ENCODE measurements at regions not wholly inside any gene's neighbourhood (a gene's known extent, or its start where the extent isn't known, plus 50 kb on each side); places are given as distances from the start of the nearest gene placed in this dataset.

- ATAC-seq (ENCODE audit: low read depth): no peak
- no peak for DNase-seq (ENCODE audit: low spot score)
- Histone ChIP-seq H3K27me3 (ENCODE audit: insufficient read depth, poor library complexity, severe bottlenecking) (no peaks in the 10 kb centered on the region), H3K4me3 (ENCODE audit: severe bottlenecking) (no peak overlapping the region), H3K9me3 (ENCODE audit: severe bottlenecking) (no peaks in the 10 kb centered on the region), H3K36me3 (ENCODE audit: low read depth) (no peaks in the 10 kb centered on the region), H3K27ac (ENCODE audit: poor library complexity, severe bottlenecking) (peak overlapping the region; percentile 24), H3K4me1 (ENCODE audit: insufficient read depth, poor library complexity, severe bottlenecking) (no peaks in the 10 kb centered on the region)
- no peak for TF ChIP-seq CTCF (IDR thresholded peaks at IDR 0.05; ENCODE audit: poor library complexity, severe bottlenecking)
Measured at GRCh38 chr16:65618931-65619330, 497.1 kb upstream of the CDH11 start.

- TF ChIP-seq CTCF (IDR thresholded peaks at IDR 0.05; ENCODE audit: poor library complexity, severe bottlenecking): no peak
Measured at GRCh38 chr16:65618333-65618732, 496.5 kb upstream of the CDH11 start.

GRCh38 chr16:65617421-65617820, 495.6 kb upstream of the CDH11 start:
- H3K27ac ChIP-seq (ENCODE audit: poor library complexity, severe bottlenecking): no peak overlapping the region
- DNase-seq (ENCODE audit: low spot score) (no peak), ATAC-seq (ENCODE audit: low read depth) (no peak)
- H3K4me1 ChIP-seq (ENCODE audit: insufficient read depth, poor library complexity, severe bottlenecking): no peaks in the 10 kb centered on the region
- no peaks in the 10 kb centered on the region for H3K9me3 ChIP-seq (ENCODE audit: severe bottlenecking)
- H3K4me3 ChIP-seq (ENCODE audit: severe bottlenecking): no peak overlapping the region
- no peak for TF ChIP-seq CTCF (IDR thresholded peaks at IDR 0.05; ENCODE audit: poor library complexity, severe bottlenecking)
- H3K36me3 ChIP-seq (ENCODE audit: low read depth): no peaks in the 10 kb centered on the region
- no peaks in the 10 kb centered on the region for H3K27me3 ChIP-seq (ENCODE audit: insufficient read depth, poor library complexity, severe bottlenecking)

More at GRCh38 chr16:65618333-65618732, 496.5 kb upstream of the CDH11 start:
- Histone ChIP-seq H3K4me1 (ENCODE audit: insufficient read depth, poor library complexity, severe bottlenecking) (no peaks in the 10 kb centered on the region), H3K27ac (ENCODE audit: poor library complexity, severe bottlenecking) (no peak overlapping the region), H3K4me3 (ENCODE audit: severe bottlenecking) (no peak overlapping the region), H3K27me3 (ENCODE audit: insufficient read depth, poor library complexity, severe bottlenecking) (no peaks in the 10 kb centered on the region), H3K9me3 (ENCODE audit: severe bottlenecking) (no peaks in the 10 kb centered on the region), H3K36me3 (ENCODE audit: low read depth) (no peaks in the 10 kb centered on the region)
- DNase-seq (ENCODE audit: low spot score): no peak
- ATAC-seq (ENCODE audit: low read depth): no peak

- ATAC-seq (ENCODE audit: low read depth): no peak
- Histone ChIP-seq H3K4me3 (ENCODE audit: severe bottlenecking) (no peak overlapping the region), H3K36me3 (ENCODE audit: low read depth) (no peaks in the 10 kb centered on the region), H3K9me3 (ENCODE audit: severe bottlenecking) (no peaks in the 10 kb centered on the region), H3K27me3 (ENCODE audit: insufficient read depth, poor library complexity, severe bottlenecking) (no peaks in the 10 kb centered on the region), H3K27ac (ENCODE audit: poor library complexity, severe bottlenecking) (no peak overlapping the region), H3K4me1 (ENCODE audit: insufficient read depth, poor library complexity, severe bottlenecking) (no peaks in the 10 kb centered on the region)
- TF ChIP-seq CTCF (IDR thresholded peaks at IDR 0.05; ENCODE audit: poor library complexity, severe bottlenecking): no peak
- no peak for DNase-seq (ENCODE audit: low spot score)
Measured at GRCh38 chr16:65608455-65608854, 486.6 kb upstream of the CDH11 start.

- no peak for ATAC-seq (ENCODE audit: low read depth)
Measured at GRCh38 chr16:65604771-65605170, 482.9 kb upstream of the CDH11 start.

More at GRCh38 chr16:65604771-65605170, 482.9 kb upstream of the CDH11 start:
- no peaks in the 10 kb centered on the region for H3K9me3 ChIP-seq (ENCODE audit: severe bottlenecking)
- H3K36me3 ChIP-seq (ENCODE audit: low read depth): no peaks in the 10 kb centered on the region
- no peak overlapping the region for H3K4me3 ChIP-seq (ENCODE audit: severe bottlenecking)
- H3K4me1 ChIP-seq (ENCODE audit: insufficient read depth, poor library complexity, severe bottlenecking): no peaks in the 10 kb centered on the region
- no peaks in the 10 kb centered on the region for H3K27me3 ChIP-seq (ENCODE audit: insufficient read depth, poor library complexity, severe bottlenecking)
- no peak for TF ChIP-seq CTCF (IDR thresholded peaks at IDR 0.05; ENCODE audit: poor library complexity, severe bottlenecking)
- DNase-seq (ENCODE audit: low spot score): no peak
- no peak overlapping the region for H3K27ac ChIP-seq (ENCODE audit: poor library complexity, severe bottlenecking)
